ENCODE measurements at regions not wholly inside any gene's neighbourhood (a gene's known extent, or its start where the extent isn't known, plus 50 kb on each side); places are given as distances from the start of the nearest gene placed in this dataset.
"Not testable (repeated sequence)": the region's sequence is repeated elsewhere in the genome, so short reads cannot be mapped to it uniquely, and the experiment has no call there.

GRCh38 chr5:42950116-42950455, 90.0 kb downstream of the ANXA2R start:
- no peaks in the 10 kb centered on the region for H3K27me3 ChIP-seq (ENCODE audit: control insufficient read depth, insufficient read depth, low read length)
- no peaks in the 10 kb centered on the region for H3K4me1 ChIP-seq (ENCODE audit: control insufficient read depth, insufficient read depth, low read length)
- WGBS (ENCODE audit: insufficient coverage, insufficient read length), result no CpG with 5 or more reads among the region's 7 CpGs
- H3K36me3 ChIP-seq (ENCODE audit: control insufficient read depth, insufficient read depth, low read length), result no peaks in the 10 kb centered on the region
- H3K4me3 ChIP-seq (ENCODE audit: low read length), result no peak overlapping the region
- no peak overlapping the region for H3K27ac ChIP-seq (ENCODE audit: low read length)
- DNase-seq (ENCODE audit: low read depth, low spot score), result no peak
- no peaks in the 10 kb centered on the region; the same call in 1 of the 2 replicates for H3K9me3 ChIP-seq (ENCODE audit: control insufficient read depth, insufficient read depth, low read length)

- Histone ChIP-seq H3K27me3 (ENCODE audit: control insufficient read depth, insufficient read depth, low read length) (no peaks in the 10 kb centered on the region), H3K36me3 (ENCODE audit: control insufficient read depth, insufficient read depth, low read length) (no peaks in the 10 kb centered on the region), H3K4me1 (ENCODE audit: control insufficient read depth, insufficient read depth, low read length) (no peaks in the 10 kb centered on the region), H3K9me3 (ENCODE audit: control insufficient read depth, insufficient read depth, low read length) (no peaks in the 10 kb centered on the region; the same call in 1 of the 2 replicates), H3K27ac (ENCODE audit: low read length) (no peak overlapping the region), H3K4me3 (ENCODE audit: low read length) (no peak overlapping the region)
- no peak for DNase-seq (ENCODE audit: low read depth, low spot score)
- WGBS (ENCODE audit: insufficient coverage, insufficient read length), result 100% methylated on average over 1 of the region's 33 CpGs
These were observed 90.6 kb downstream of the ANXA2R start for GRCh38 chr5:42949348-42950115.

- Histone ChIP-seq H3K27me3 (ENCODE audit: control insufficient read depth, insufficient read depth, low read length) (no peaks in the 10 kb centered on the region), H3K4me3 (ENCODE audit: low read length) (no peak overlapping the region), H3K36me3 (ENCODE audit: control insufficient read depth, insufficient read depth, low read length) (no peaks in the 10 kb centered on the region), H3K9me3 (ENCODE audit: control insufficient read depth, insufficient read depth, low read length) (no peaks in the 10 kb centered on the region; the same call in 1 of the 2 replicates), H3K27ac (ENCODE audit: low read length) (no peak overlapping the region), H3K4me1 (ENCODE audit: control insufficient read depth, insufficient read depth, low read length) (no peaks in the 10 kb centered on the region)
- no CpG with 5 or more reads among the region's 10 CpGs for WGBS (ENCODE audit: insufficient coverage, insufficient read length)
- DNase-seq (ENCODE audit: low read depth, low spot score), result no peak
These were observed 91.2 kb downstream of the ANXA2R start for GRCh38 chr5:42948961-42949347.

GRCh38 chr5:42944989-42945388, 95.1 kb downstream of the ANXA2R start:
- Histone ChIP-seq H3K4me3 (ENCODE audit: low read length) (no peak overlapping the region), H3K4me1 (ENCODE audit: control insufficient read depth, insufficient read depth, low read length) (no peaks in the 10 kb centered on the region), H3K27me3 (ENCODE audit: control insufficient read depth, insufficient read depth, low read length) (no peaks in the 10 kb centered on the region), H3K36me3 (ENCODE audit: control insufficient read depth, insufficient read depth, low read length) (no peaks in the 10 kb centered on the region), H3K27ac (ENCODE audit: low read length) (no peak overlapping the region), H3K9me3 (ENCODE audit: control insufficient read depth, insufficient read depth, low read length) (no peaks in the 10 kb centered on the region)
- no CpG with 5 or more reads among the region's 5 CpGs for WGBS (ENCODE audit: insufficient coverage, insufficient read length)
- no peak for DNase-seq (ENCODE audit: low read depth, low spot score)

GRCh38 chr5:42943931-42944631, 96.0 kb downstream of the ANXA2R start:
- DNase-seq (ENCODE audit: low read depth, low spot score), result no peak
- Histone ChIP-seq H3K4me1 (ENCODE audit: control insufficient read depth, insufficient read depth, low read length) (no peaks in the 10 kb centered on the region), H3K36me3 (ENCODE audit: control insufficient read depth, insufficient read depth, low read length) (no peaks in the 10 kb centered on the region), H3K27ac (ENCODE audit: low read length) (no peak overlapping the region), H3K27me3 (ENCODE audit: control insufficient read depth, insufficient read depth, low read length) (no peaks in the 10 kb centered on the region), H3K4me3 (ENCODE audit: low read length) (no peak overlapping the region), H3K9me3 (ENCODE audit: control insufficient read depth, insufficient read depth, low read length) (no peaks in the 10 kb centered on the region)
- no CpG with 5 or more reads among the region's 39 CpGs for WGBS (ENCODE audit: insufficient coverage, insufficient read length)

- Histone ChIP-seq H3K4me1 (ENCODE audit: control insufficient read depth, insufficient read depth, low read length) (no peaks in the 10 kb centered on the region), H3K36me3 (ENCODE audit: control insufficient read depth, insufficient read depth, low read length) (no peaks in the 10 kb centered on the region), H3K27ac (ENCODE audit: low read length) (no peak overlapping the region), H3K27me3 (ENCODE audit: control insufficient read depth, insufficient read depth, low read length) (no peaks in the 10 kb centered on the region), H3K4me3 (ENCODE audit: low read length) (no peak overlapping the region), H3K9me3 (ENCODE audit: control insufficient read depth, insufficient read depth, low read length) (no peaks in the 10 kb centered on the region)
- DNase-seq (ENCODE audit: low read depth, low spot score), result no peak
These were observed 99.3 kb downstream of the ANXA2R start for GRCh38 chr5:42940853-42941252.

GRCh38 chr5:42932011-42932410, 108.1 kb downstream of the ANXA2R start:
- not testable (repeated sequence) for H3K27ac ChIP-seq (ENCODE audit: low read length); H3K4me1 ChIP-seq (ENCODE audit: control insufficient read depth, insufficient read depth, low read length); H3K36me3 ChIP-seq (ENCODE audit: control insufficient read depth, insufficient read depth, low read length); H3K4me3 ChIP-seq (ENCODE audit: low read length); H3K27me3 ChIP-seq (ENCODE audit: control insufficient read depth, insufficient read depth, low read length); DNase-seq (ENCODE audit: low read depth, low spot score); H3K9me3 ChIP-seq (ENCODE audit: control insufficient read depth, insufficient read depth, low read length)
- WGBS (ENCODE audit: insufficient coverage, insufficient read length), result no CpG with 5 or more reads among the region's 8 CpGs

- not testable (repeated sequence) for DNase-seq (ENCODE audit: low read depth, low spot score); H3K36me3 ChIP-seq (ENCODE audit: control insufficient read depth, insufficient read depth, low read length); H3K27me3 ChIP-seq (ENCODE audit: control insufficient read depth, insufficient read depth, low read length); H3K9me3 ChIP-seq (ENCODE audit: control insufficient read depth, insufficient read depth, low read length); H3K4me1 ChIP-seq (ENCODE audit: control insufficient read depth, insufficient read depth, low read length); H3K27ac ChIP-seq (ENCODE audit: low read length); H3K4me3 ChIP-seq (ENCODE audit: low read length)
- no CpG with 5 or more reads among the region's 9 CpGs for WGBS (ENCODE audit: insufficient coverage, insufficient read length)
These were observed 108.7 kb downstream of the ANXA2R start for GRCh38 chr5:42931451-42931850.

- H3K27me3 ChIP-seq (ENCODE audit: control insufficient read depth, insufficient read depth, low read length), result no peaks in the 10 kb centered on the region
- WGBS (ENCODE audit: insufficient coverage, insufficient read length), result no CpG with 5 or more reads among the region's 1 CpG
- H3K9me3 ChIP-seq (ENCODE audit: control insufficient read depth, insufficient read depth, low read length), result no peaks in the 10 kb centered on the region; the same call in 1 of the 2 replicates
- no peak overlapping the region for H3K4me3 ChIP-seq (ENCODE audit: low read length)
- H3K27ac ChIP-seq (ENCODE audit: low read length), result no peak overlapping the region
- DNase-seq (ENCODE audit: low read depth, low spot score), result no peak
- no peaks in the 10 kb centered on the region for H3K4me1 ChIP-seq (ENCODE audit: control insufficient read depth, insufficient read depth, low read length)
- no peaks in the 10 kb centered on the region for H3K36me3 ChIP-seq (ENCODE audit: control insufficient read depth, insufficient read depth, low read length)
These were observed 109.2 kb downstream of the ANXA2R start for GRCh38 chr5:42930934-42931333.

- H3K9me3 ChIP-seq (ENCODE audit: control insufficient read depth, insufficient read depth, low read length), result no peaks in the 10 kb centered on the region; the same call in 1 of the 2 replicates
- H3K36me3 ChIP-seq (ENCODE audit: control insufficient read depth, insufficient read depth, low read length), result no peaks in the 10 kb centered on the region
- H3K27me3 ChIP-seq (ENCODE audit: control insufficient read depth, insufficient read depth, low read length), result no peaks in the 10 kb centered on the region
- no peak overlapping the region for H3K27ac ChIP-seq (ENCODE audit: low read length)
- no peak overlapping the region for H3K4me3 ChIP-seq (ENCODE audit: low read length)
- DNase-seq (ENCODE audit: low read depth, low spot score), result no peak
- WGBS (ENCODE audit: insufficient coverage, insufficient read length), result no CpG with 5 or more reads among the region's 4 CpGs
- no peaks in the 10 kb centered on the region for H3K4me1 ChIP-seq (ENCODE audit: control insufficient read depth, insufficient read depth, low read length)
These were observed 110.2 kb downstream of the ANXA2R start for GRCh38 chr5:42929871-42930270.

- H3K4me3 ChIP-seq (ENCODE audit: low read length), result no peak overlapping the region
These were observed 112.4 kb downstream of the ANXA2R start for GRCh38 chr5:42927730-42928129.

More at GRCh38 chr5:42927730-42928129, 112.4 kb downstream of the ANXA2R start:
- no peak for DNase-seq (ENCODE audit: low read depth, low spot score)
- Histone ChIP-seq H3K27ac (ENCODE audit: low read length) (no peak overlapping the region), H3K4me1 (ENCODE audit: control insufficient read depth, insufficient read depth, low read length) (no peaks in the 10 kb centered on the region), H3K36me3 (ENCODE audit: control insufficient read depth, insufficient read depth, low read length) (no peaks in the 10 kb centered on the region), H3K9me3 (ENCODE audit: control insufficient read depth, insufficient read depth, low read length) (no peaks in the 10 kb centered on the region; the same call in 1 of the 2 replicates), H3K27me3 (ENCODE audit: control insufficient read depth, insufficient read depth, low read length) (no peaks in the 10 kb centered on the region)
- no CpG with 5 or more reads among the region's 8 CpGs for WGBS (ENCODE audit: insufficient coverage, insufficient read length)

All from iPS DF 6.9 (cell line).